ENCODE measurements at regions not wholly inside any gene's neighbourhood (a gene's known extent, or its start where the extent isn't known, plus 50 kb on each side); places are given as distances from the start of the nearest gene placed in this dataset.

GRCh38 chr1:229781453-229781852 lies 155.4 kb downstream of the URB2 start:
- Histone ChIP-seq H3K36me3 (no peaks in the 10 kb centered on the region), H3K4me1 (ENCODE audit: control insufficient read depth in 1 of 2, insufficient read depth in 1 of 2, low read depth in 1 of 2, low read length in 1 of 2) (no peaks in the 10 kb centered on the region), H3K4me3 (ENCODE audit: low read depth in 1 of 2, low read length in 1 of 2) (no peak overlapping the region), H3K27ac (no peak overlapping the region), H3K27me3 (no peaks in the 10 kb centered on the region), H3K9me3 (no peaks in the 10 kb centered on the region)
- no peak for TF ChIP-seq CTCF (IDR thresholded peaks at IDR 0.05)

- Histone ChIP-seq H3K27me3 (no peaks in the 10 kb centered on the region), H3K27ac (no peak overlapping the region), H3K36me3 (no peaks in the 10 kb centered on the region), H3K4me1 (ENCODE audit: control insufficient read depth in 1 of 2, insufficient read depth in 1 of 2, low read depth in 1 of 2, low read length in 1 of 2) (no peaks in the 10 kb centered on the region), H3K9me3 (no peaks in the 10 kb centered on the region), H3K4me3 (ENCODE audit: low read depth in 1 of 2, low read length in 1 of 2) (no peak overlapping the region)
- TF ChIP-seq CTCF (IDR thresholded peaks at IDR 0.05) = no peak
Observed at GRCh38 chr1:229782469-229782868, 156.4 kb downstream of the URB2 start.

- H3K9me3 ChIP-seq = no peaks in the 10 kb centered on the region
Observed at GRCh38 chr1:229784834-229785233, 158.8 kb downstream of the URB2 start.

GRCh38 chr1:229786974-229787610 lies 161.0 kb downstream of the URB2 start:
- no peak overlapping the region for H3K4me3 ChIP-seq (ENCODE audit: low read depth in 1 of 2, low read length in 1 of 2)
- no peaks in the 10 kb centered on the region for H3K27me3 ChIP-seq
- TF ChIP-seq CTCF (IDR thresholded peaks at IDR 0.05) = no peak
- no peak overlapping the region for H3K27ac ChIP-seq
- no peaks in the 10 kb centered on the region for H3K9me3 ChIP-seq
- peaks cover 11 to 24% of the 10 kb centered on the region in 2 experiments for H3K4me1 ChIP-seq (ENCODE audit: control insufficient read depth in 1 of 2, insufficient read depth in 1 of 2, low read depth in 1 of 2, low read length in 1 of 2)
- no peaks in the 10 kb centered on the region for H3K36me3 ChIP-seq

More at GRCh38 chr1:229784834-229785233, 158.8 kb downstream of the URB2 start:
- Histone ChIP-seq H3K4me3 (ENCODE audit: low read depth in 1 of 2, low read length in 1 of 2) (no peak overlapping the region), H3K27ac (no peak overlapping the region), H3K36me3 (no peaks in the 10 kb centered on the region), H3K4me1 (ENCODE audit: control insufficient read depth in 1 of 2, insufficient read depth in 1 of 2, low read depth in 1 of 2, low read length in 1 of 2) (peaks cover 0 to 1% of the 10 kb centered on the region in 2 experiments), H3K27me3 (no peaks in the 10 kb centered on the region)
- no peak for TF ChIP-seq CTCF (IDR thresholded peaks at IDR 0.05)

- Histone ChIP-seq H3K36me3 (no peaks in the 10 kb centered on the region), H3K27me3 (no peaks in the 10 kb centered on the region), H3K27ac (no peak overlapping the region), H3K4me3 (ENCODE audit: low read depth in 1 of 2, low read length in 1 of 2) (no peak overlapping the region), H3K9me3 (no peaks in the 10 kb centered on the region), H3K4me1 (ENCODE audit: control insufficient read depth in 1 of 2, insufficient read depth in 1 of 2, low read depth in 1 of 2, low read length in 1 of 2) (peaks cover 11 to 24% of the 10 kb centered on the region in 2 experiments)
- no peak for TF ChIP-seq CTCF (IDR thresholded peaks at IDR 0.05)
Observed at GRCh38 chr1:229788004-229788403, 162.0 kb downstream of the URB2 start.
